D721Med (cell line): ENCODE measurements at regions not wholly inside any gene's neighbourhood (a gene's known extent, or its start where the extent isn't known, plus 50 kb on each side); places are given as distances from the start of the nearest gene placed in this dataset.

ENCODE experiments used
- DNase-seq: peaks from one replicate; pipeline ENCODE4 v3.0.0; 2011; ENCODE audit warnings: low spot score; ENCODE audit not compliant: insufficient read length
- FAIRE-seq: peaks from 2 replicates; lab custom pipeline; 2011; peaks lifted over from hg19 to GRCh38; lab: Jason Lieb, UNC
- CTCF ChIP-seq: IDR thresholded peaks from 2 replicates; pipeline ENCODE4 v1.5.1; 2012; ENCODE audit warnings: mild to moderate bottlenecking, control low read depth; ENCODE audit not compliant: insufficient read depth; ENCODE audit errors: missing control alignments

- no peak for TF ChIP-seq CTCF
Observed at GRCh38 chr18:53701697-53702096, 522.8 kb downstream of the MBD2 start.

GRCh38 chr18:53698907-53699306 is 525.6 kb downstream of the MBD2 start:
- peak; percentile 17 for DNase-seq
- TF ChIP-seq CTCF = peak; percentile 46
- FAIRE-seq = peak; percentile 97

More at GRCh38 chr18:53701697-53702096, 522.8 kb downstream of the MBD2 start:
- FAIRE-seq = peak; percentile 83
- no peak for DNase-seq

GRCh38 chr18:53689886-53690285 is 534.6 kb downstream of the MBD2 start:
- no peak for TF ChIP-seq CTCF
- FAIRE-seq (no peak), DNase-seq (no peak)

GRCh38 chr18:53686965-53687364 is 537.5 kb downstream of the MBD2 start:
- DNase-seq (no peak), FAIRE-seq (peak; percentile 16)

GRCh38 chr18:53682796-53683195 is 541.7 kb downstream of the MBD2 start:
- no peak for TF ChIP-seq CTCF
- FAIRE-seq (no peak), DNase-seq (no peak)

More at GRCh38 chr18:53686965-53687364, 537.5 kb downstream of the MBD2 start:
- TF ChIP-seq CTCF = no peak

- DNase-seq (no peak), FAIRE-seq (peak; percentile 41)
- no peak for TF ChIP-seq CTCF
Observed at GRCh38 chr18:53677480-53677879, 547.0 kb downstream of the MBD2 start.

- FAIRE-seq = no peak
- TF ChIP-seq CTCF = no peak
- DNase-seq = no peak
Observed at GRCh38 chr18:53665701-53666100, 558.8 kb downstream of the MBD2 start.
